GM11168 (cell line): ENCODE measurements at regions not wholly inside any gene's neighbourhood (a gene's known extent, or its start where the extent isn't known, plus 50 kb on each side); places are given as distances from the start of the nearest gene placed in this dataset.
"Not testable (repeated sequence)": the region's sequence is repeated elsewhere in the genome, so short reads cannot be mapped to it uniquely, and the experiment has no call there.

Experiments used
- in situ Hi-C: fragments of 300-500 bp; cut with MboI; formaldehyde crosslinking; loops from one replicate; pipeline ENCODE4 v1.12.0; 2022; ENCODE audit warnings: low sequenced_read_pairs; ENCODE audit not compliant: unreplicated experiment

DNA sequence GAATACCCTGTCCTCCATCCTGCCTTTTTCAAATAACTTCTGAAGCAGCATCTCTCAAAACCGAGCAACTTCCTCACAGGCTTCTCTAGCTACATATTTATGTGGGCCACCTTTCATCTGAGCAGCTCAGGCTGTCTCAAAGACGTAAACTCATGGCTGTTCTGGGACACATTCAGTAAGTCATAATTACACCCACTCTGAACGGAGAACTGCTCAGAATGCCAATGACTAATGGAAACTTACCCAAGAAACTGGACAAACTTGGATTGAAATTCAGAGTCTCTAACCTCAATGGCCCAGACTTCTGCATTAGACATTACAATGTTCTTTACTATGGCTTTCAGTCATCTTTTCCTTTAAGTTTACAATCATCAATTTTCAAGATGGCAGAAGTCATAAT is 145.2 kb downstream of the RAD51AP2 start:
- in situ Hi-C loops, result no loop called here

DNA sequence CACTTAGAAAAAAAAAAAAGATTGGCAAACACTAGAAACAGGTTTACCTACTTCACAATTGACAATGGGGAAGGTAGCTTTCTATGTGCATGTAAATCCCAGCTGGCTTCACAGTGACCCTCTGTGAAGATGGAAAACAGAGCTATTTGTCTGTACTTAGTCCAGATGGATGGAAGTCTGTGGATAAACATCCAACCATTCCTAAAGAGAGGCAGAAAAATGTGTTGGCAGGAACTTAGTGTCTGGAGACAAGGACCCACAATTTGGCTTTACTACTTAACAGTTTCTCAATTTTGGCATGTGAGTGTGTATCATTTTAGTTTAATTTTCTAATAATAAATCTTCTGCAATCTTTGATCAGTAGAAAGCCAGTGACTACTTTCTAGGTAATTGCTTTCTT is 154.4 kb downstream of the RAD51AP2 start:
- in situ Hi-C loops, result no loop called here

DNA sequence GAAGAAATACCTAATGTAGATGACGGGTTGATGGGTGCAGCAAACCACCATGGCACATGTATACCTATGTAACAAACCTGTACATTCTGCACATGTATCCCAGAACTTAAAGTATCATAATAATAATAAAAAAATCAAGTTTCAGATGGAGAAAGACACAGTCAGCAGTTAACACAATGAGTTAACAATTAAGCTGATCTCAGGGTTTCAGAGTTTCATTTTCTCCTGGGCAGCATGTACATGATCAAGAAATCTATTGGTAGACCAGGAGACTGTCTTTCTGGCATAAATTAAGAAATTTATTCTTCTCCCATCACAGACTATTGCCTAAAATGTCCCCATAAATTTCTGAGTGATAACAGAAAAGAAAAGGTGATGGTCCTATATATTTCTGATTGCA is 155.3 kb downstream of the RAD51AP2 start:
- in situ Hi-C loops, result no loop called here

DNA sequence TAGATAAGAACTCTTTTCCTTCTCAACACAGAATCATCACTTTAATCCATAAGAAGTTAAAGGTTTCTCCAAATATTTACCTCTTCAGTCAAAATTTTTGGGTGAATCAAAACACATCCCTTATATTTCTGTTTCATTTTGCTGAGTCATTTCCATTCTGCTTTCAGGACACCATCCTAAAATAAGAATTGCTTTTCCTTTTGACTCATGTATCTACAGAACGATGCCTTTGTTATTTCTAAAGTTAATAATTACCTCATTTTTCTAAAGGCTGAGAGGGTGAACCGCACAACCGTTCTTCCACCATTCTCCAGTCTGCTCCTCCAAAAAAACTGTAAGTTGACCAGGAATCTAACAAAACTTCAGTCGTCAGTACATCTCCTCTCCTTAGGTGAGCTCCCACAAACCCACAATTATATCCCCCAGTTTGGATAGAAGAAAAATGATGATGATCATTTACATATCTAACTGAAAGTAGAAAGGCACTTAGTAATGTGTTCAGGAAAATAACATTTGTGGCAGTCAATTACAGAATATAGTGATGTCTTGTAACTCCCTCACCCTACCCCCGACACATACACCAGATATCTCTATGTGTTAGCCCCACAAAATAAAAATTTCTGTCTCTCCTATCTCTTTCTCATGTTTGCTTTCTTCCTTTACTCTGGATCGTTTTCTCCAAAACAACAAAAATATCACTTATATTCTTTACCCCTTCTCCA is 162.5 kb downstream of the RAD51AP2 start:
- in situ Hi-C loops, result no loop called here

DNA sequence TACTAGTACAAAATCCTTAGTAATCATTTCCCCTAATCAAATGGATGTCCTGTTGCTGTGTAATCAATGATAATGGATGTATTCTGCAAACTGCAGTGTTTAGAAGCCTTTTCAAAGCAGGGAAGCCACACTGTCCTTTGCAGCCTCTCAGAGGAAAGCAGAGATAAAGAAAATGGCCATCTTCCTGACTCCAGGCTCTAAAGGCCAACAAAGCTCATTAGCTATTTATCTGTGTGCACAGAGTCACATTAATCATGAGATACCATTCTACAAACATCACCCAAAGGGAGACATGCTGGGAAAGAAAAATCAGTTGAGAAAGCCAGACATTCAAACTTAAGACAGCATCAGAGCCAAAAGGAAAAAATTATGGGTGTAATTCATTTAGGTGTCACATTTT is 165.0 kb downstream of the RAD51AP2 start:
- in situ Hi-C loops, result no loop called here

DNA sequence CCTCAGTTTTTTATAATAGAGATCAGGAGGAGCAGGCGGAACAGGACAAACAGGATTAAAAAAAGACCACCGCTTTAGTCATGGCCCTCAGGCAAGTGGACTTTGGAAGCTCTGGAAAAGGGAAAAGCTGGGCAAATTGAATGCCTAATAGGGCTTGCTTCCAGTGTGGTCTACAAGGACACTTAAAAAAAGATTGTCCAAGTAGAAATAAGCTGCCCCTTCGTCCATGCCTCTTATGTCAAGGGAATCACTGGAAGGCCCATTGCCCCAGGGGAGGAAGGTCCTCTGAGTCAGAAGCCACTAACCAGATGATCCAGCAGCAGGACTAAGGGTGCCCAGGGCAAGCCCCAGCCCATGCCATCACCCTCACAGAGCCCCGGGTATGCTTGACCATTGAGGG is 175.5 kb downstream of the RAD51AP2 start:
- in situ Hi-C loops, result not testable (repeated sequence)

DNA sequence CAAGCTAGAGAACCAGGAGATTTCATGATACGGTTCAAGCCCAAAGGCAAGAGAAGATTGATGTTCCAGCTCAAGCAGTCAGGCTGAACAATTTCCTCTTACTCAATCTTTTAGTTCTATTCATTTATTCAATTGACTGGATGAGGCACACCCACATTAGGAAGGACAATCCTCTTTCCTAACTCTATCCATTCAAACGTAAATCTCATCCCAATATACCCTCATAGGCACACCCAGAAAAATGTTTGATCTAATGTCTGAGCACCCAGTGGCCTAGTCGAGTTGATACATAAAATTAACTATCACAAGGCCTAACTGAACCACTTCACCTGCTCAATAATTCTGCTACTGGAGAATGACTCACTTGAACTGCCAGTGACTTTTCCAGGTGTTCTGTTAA is 180.7 kb downstream of the RAD51AP2 start:
- in situ Hi-C loops, result no loop called here

DNA sequence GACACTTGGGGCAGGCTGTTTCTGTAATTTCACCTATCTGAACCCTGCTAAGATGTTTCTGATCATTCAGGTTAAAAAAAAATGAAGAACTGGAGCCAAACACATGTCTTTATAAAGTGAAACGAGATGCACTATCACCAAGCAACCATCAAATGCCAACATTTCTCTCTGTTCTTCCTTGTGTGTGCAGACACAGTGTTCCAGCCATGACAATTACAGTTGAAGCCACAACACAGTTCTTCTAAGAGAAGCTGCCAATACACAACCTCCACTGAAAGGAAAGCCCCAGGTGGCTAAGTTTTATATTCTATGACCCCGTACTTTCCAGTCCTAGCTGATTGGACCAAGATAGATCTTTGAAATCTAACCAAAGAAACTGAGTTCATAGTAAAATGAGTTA is 181.8 kb downstream of the RAD51AP2 start:
- in situ Hi-C loops, result no loop called here

DNA sequence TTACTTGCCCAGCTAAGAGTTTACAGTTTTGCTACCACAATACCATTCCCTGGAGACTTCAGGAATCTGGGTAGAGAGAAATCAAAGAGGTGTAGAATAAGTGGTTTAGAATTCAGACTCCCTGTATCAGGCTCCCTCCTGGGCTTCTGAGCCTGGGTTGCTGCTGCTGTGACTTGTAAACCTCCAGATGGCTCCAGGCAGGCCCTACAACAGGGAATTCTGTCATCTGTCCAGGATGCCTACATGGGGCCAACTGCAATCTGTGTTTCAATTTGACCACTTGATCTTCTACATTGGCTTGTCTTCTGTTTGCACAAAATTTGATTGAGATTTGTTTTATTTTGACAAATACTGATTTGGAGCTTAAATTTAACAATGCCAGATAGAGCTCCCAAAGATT is 183.9 kb downstream of the RAD51AP2 start:
- in situ Hi-C loops, result no loop called here

DNA sequence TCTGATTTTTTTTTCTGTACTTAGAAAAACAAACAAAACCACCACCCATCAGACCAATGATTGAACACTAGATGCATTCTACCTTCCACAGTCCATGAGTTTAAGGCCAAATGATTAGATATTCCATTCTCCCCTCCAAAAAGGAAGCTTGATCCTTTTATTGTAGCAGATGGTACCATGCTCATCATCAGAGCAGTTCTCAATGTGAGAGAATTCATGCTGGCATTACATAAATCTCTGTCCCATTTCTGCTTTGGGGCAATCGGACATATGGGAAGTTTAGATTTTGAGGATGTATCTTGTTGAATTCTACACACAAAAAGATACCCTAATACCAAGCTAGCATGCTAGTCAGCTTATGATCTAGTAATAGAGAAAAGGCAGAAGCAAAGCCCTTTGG is 186.6 kb downstream of the RAD51AP2 start:
- in situ Hi-C loops, result no loop called here

DNA sequence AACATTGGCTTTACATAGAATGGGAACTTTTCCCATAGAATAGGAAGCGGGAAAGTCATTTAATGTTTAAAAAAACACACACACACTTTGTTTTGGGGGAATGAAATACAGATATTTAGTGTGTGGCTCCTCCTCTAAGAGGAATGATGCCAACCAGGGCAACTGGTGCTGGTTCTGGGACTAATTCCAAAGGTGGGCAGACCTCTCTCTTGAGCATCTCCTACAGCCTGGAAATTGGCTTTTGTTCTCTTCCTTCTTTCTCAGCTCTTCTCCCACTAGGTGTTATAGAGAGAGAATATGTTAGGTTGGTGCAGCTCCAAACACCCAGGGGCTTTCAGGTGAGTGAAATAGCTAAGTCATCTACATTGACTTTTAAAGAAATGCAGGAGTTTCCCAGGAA is 190.1 kb downstream of the RAD51AP2 start:
- in situ Hi-C loops, result no loop called here

DNA sequence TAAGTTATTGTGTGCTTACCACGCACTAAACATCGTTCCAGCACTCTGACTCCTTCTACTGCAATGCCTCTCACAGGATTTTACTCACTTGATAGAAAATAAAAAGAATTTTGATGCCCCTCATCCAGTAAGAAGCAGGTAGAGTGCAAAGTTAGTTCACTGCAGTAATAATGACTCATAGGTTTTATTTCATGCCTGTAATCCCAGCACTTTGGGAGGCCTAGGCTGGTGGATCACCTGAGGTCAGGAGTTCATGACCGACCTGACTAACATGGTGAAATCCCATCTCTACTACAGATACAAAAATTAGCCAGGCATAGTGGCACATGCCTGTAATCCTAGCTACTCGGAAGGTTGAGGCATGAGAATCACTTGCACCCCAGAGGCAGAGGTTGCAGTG is 190.6 kb downstream of the RAD51AP2 start:
- in situ Hi-C loops, result no loop called here

DNA sequence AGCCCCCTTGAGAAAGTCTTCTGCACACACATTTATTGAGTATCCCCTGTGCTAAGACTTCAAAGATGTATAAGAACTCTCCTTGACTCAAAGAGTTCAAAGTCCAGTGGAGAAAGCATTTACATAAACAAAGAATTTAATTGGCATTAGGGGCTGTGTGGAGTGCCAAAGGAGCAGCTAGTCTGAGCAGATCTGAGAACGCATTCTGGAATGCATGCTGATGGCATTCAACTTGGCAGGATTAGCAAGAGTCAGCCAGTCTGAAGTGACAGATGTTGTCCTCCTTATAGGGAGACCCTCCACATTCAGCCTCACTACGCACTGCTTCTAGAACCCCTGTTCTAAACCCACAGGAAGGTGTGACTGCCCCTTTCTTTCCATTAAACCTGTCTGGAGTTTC is 191.5 kb downstream of the RAD51AP2 start:
- in situ Hi-C loops, result no loop called here

DNA sequence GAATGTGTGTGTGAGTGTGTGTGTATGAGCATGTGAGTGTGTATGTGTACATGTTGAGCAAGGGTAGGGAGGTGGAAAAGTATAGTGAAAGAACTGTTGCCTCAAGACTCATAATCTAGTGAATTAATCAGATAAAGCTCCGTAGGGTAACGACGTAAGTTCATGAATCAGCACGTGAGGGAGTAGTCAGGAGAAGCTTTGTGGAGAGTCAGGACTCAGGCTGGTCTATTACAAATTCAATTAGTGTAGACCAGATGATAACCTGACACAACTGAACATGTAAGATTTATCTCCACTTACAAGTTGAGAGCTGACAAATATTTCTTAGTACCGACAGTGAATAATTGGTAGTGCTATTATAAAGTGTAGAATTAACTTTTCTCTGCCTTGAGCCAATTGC is 194.5 kb downstream of the RAD51AP2 start:
- in situ Hi-C loops, result no loop called here

DNA sequence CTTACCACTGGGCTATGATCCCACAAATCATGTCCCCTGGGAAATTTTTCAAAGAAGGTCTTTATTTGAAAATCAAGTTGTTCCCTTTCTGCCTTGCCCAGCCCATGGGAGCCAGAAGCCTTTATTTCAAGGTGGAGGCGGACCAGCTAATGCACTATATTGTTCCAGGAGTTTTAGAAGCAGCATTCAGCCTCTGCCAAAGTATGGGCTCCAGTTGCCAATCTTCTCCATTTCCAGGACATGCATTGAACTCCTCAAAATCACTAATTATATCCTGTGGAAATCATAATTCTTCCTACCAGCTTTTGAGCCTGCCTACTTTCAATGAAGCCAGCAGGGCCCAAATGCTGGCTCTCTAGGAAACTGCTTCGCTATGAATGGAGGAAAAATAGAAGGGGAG is 195.8 kb downstream of the RAD51AP2 start:
- in situ Hi-C loops, result no loop called here

DNA sequence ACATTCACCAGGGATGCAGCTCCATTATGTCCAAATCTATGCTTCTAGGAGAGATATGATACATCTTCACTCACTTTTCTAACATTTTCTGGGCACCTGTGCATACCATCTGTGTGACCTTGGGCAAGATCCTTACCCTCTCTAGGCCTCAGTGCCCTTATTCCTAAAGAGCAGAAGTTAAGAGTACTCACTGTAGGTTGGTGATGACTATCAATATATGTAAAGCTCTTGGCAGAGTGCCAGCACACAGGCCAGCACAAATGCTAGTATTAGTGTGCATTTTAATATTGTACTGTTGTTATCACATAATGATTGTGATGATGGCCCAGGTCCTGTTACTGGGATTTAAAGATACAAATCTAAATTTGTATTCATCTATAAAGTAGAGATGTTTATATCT is 199.2 kb downstream of the RAD51AP2 start:
- in situ Hi-C loops, result no loop called here

DNA sequence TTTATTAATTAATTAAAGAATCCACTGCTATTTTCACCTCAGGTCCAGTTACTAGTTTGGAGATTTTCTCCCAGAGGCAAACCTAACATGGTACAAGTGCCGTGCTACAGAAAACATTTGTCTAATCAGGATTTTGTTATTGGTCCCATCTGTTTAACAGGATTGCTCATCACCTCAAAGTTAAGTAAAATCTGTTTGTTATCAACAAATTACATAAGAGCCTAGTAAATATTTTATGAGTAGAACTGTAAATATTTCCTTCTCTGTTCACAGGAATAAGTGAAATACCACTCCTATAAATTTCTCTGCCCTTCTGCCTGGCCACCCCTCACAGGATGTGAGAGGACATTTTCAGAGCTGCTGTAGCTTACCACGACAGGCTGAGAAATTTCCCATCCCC is 200.2 kb downstream of the RAD51AP2 start:
- in situ Hi-C loops, result no loop called here

DNA sequence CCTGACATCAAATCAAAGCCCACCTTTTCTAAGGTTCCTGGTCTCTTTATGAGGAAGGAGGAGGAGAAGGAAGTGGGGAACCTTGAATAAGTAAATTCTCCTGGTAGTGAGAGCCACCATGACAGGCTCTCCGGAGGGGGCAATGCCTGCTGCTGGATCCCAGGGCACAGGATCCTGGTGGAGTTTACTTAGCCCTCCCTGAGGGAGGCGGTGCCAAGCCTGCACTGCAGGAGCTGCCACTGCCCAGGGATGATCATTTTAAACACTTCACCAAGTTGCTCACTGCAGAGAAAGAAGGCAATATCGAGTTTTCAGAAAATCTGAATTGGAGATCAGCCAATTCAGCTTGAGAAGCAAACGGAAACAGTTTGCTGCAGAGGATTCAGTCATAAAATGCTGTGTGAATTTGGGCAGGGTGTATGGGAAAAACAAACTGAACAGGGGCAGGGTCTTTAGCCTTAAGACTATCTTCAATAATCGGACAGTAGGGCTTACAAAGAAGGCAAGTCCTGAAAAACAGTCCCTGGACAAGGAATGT is 200.7 kb downstream of the RAD51AP2 start:
- in situ Hi-C loops, result no loop called here

DNA sequence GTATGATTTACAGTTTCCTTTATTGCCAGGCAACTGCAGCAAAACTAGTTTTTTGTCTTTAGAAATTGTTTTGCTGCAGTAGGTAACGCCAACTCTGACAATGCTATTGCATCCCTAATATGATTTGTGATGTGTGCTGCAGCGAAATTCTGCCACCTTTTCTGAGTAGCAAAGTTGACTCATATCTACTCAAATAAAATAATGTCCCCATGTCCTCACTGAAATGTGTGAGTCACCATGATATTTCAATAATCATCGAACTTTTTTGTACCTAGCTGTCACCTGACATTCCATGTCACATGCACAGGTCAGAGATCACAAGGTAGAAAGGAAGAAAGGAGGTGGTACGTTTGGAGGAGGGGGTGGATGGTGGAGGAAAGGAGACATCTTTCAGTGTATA is 205.0 kb downstream of the RAD51AP2 start:
- in situ Hi-C loops, result no loop called here

DNA sequence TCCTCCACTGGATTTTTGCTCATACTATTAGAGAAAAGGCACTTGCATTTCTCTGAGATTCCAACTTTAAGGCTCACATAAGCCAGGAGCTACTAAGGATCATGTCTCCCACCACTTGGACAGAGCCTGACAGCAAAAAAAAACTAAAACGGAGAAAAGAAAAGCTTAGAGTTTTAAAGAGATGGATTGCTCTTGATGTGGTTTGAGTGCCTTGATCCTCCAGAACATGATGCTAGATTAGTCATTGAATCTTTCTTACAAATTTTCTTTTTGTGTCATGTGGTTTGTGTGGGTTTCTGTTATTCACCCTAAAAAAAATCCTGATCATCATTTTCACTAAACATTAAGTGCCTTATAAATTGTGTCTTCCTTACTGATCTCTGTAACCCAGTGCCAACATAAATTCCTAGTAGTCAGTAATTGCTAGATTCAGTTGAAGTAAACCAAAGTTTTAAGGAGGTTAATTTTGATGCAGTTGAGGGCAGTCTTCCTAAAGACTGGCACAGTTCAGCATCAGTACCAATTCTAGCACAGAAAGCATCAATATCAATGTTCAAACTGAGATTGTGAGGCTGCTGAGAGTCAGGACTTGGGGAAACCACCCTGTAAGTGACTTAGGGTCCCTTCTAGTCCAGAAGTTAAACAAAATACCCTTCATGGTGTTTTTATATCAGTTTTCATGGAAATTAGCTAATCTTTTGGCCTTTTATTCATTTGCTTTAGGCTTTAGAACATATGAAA is 206.3 kb downstream of the RAD51AP2 start:
- in situ Hi-C loops, result no loop called here

DNA sequence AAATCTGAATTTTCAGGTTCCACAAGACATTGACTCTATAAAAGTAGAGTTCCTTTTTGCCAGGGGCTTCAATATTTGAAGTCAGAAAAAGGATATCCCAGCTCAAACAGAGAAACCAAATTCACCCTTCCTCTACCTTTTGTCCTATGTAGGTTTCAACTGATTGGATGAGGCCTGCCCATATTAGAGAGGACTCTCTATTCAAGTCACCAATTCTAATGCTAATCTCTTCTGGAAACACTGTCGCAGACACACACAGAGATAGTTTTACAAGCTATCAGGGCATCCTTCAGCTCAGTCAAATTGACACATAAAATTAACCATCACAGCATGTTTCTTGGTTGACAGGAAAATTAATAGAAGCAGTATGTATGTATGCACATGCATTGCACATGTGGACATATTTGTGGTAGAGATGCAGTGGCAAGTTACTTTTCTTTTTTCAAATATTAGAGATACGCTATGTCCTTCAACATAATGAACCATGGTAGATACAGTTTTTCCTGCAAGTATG is 207.1 kb downstream of the RAD51AP2 start:
- in situ Hi-C loops, result no loop called here
